WTC11 (cell line): ENCODE measurements at regions not wholly inside any gene's neighbourhood (a gene's known extent, or its start where the extent isn't known, plus 50 kb on each side); places are given as distances from the start of the nearest gene placed in this dataset.

Experiments used
- ATAC-seq: fragments of 200-7000 bp; cut with Tn5 transposase; 2 replicates; pipeline ENCODE4 v1.10.0; 2021; ENCODE audit warnings: mild to moderate bottlenecking, moderate library complexity
- CTCF ChIA-PET: fragments of 300-600 bp; sonication (Branson Sonifier 250); formaldehyde crosslinking; loops from one replicate; lab custom pipeline; 2021; ENCODE audit warnings: antibody characterized with exemption; lab: Charles Lee
- POLR2A ChIA-PET: fragments of 350-600 bp; sonication (Branson Sonifier 250); formaldehyde crosslinking; loops from one replicate; lab custom pipeline; 2021; ENCODE audit warnings: antibody characterized with exemption; lab: Charles Lee
- DNase-seq: peaks from one replicate; pipeline ENCODE4 v3.0.0; 2021; ENCODE audit warnings: low spot score
- H3K27ac Mint-ChIP-seq: 2 replicates; pipeline ENCODE4 v1.8.0; 2021; ENCODE audit warnings: mixed read lengths
- H3K27me3 Mint-ChIP-seq: 2 replicates; pipeline ENCODE4 v1.8.0; 2021; ENCODE audit warnings: low read depth, mild to moderate bottlenecking, moderate library complexity, mixed read lengths
- H3K36me3 Mint-ChIP-seq: 2 replicates; pipeline ENCODE4 v1.8.0; 2021; ENCODE audit warnings: mixed read lengths
- H3K4me1 Mint-ChIP-seq: 2 replicates; pipeline ENCODE4 v1.8.0; 2022; ENCODE audit warnings: mixed read lengths
- H3K4me3 Mint-ChIP-seq: 2 replicates; pipeline ENCODE4 v1.8.0; 2021; ENCODE audit warnings: mild to moderate bottlenecking, moderate library complexity, mixed read lengths
- H3K9me3 Mint-ChIP-seq: 2 replicates; pipeline ENCODE4 v1.8.0; 2021; ENCODE audit warnings: mixed read lengths
- CREM ChIP-seq: sonication (generic); formaldehyde crosslinking; IDR thresholded peaks from 2 replicates; pipeline ENCODE4 v1.8.1; 2022; ENCODE audit warnings: mild to moderate bottlenecking, missing genetic modification reagents, moderate library complexity
- GTF2I ChIP-seq: fragments of 250-450 bp; sonication (Bioruptor Pico); conservative IDR thresholded peaks from 2 replicates; pipeline ENCODE4 v1.4.0; 2021; ENCODE audit warnings: mild to moderate bottlenecking
- JAZF1 ChIP-seq: fragments of 250-450 bp; sonication (Bioruptor Pico); IDR thresholded peaks from 2 replicates; pipeline ENCODE4 v1.9.0; 2021; ENCODE audit warnings: moderate library complexity, mild to moderate bottlenecking, inconsistent platforms
- NFATC4 ChIP-seq: fragments of 250-450 bp; sonication (Bioruptor Pico); IDR thresholded peaks from 2 replicates; pipeline ENCODE4 v1.9.0; 2021; ENCODE audit warnings: mild to moderate bottlenecking
- NFYB ChIP-seq: sonication (generic); formaldehyde crosslinking; conservative IDR thresholded peaks from 2 replicates; pipeline ENCODE4 v1.8.0; 2022; ENCODE audit warnings: low read depth, missing genetic modification reagents
- RELA ChIP-seq: sonication (generic); formaldehyde crosslinking; IDR thresholded peaks from 2 replicates; pipeline ENCODE4 v1.8.1; 2022; ENCODE audit warnings: missing genetic modification reagents, mild to moderate bottlenecking, borderline replicate concordance
- SOX15 ChIP-seq: fragments of 250-450 bp; sonication (Bioruptor Pico); IDR thresholded peaks from 2 replicates; pipeline ENCODE4 v1.9.0; 2021; ENCODE audit warnings: mild to moderate bottlenecking
- ZNF138 ChIP-seq: sonication (generic); formaldehyde crosslinking; conservative IDR thresholded peaks from 2 replicates; pipeline ENCODE4 v1.8.1; 2022; ENCODE audit warnings: mild to moderate bottlenecking, moderate library complexity, missing genetic modification reagents
- ZNF317 ChIP-seq: sonication (generic); formaldehyde crosslinking; IDR thresholded peaks from 2 replicates; pipeline ENCODE4 v1.8.1; 2023; ENCODE audit warnings: low read depth, mild to moderate bottlenecking, moderate library complexity, missing genetic modification reagents, borderline replicate concordance
- ZNF671 ChIP-seq: fragments of 250-450 bp; sonication (Bioruptor Pico); IDR thresholded peaks from 2 replicates; pipeline ENCODE4 v1.8.0; 2021; ENCODE audit warnings: mild to moderate bottlenecking
- TF ChIP-seq, protein P1 (sequence below): sonication (generic); formaldehyde crosslinking; IDR thresholded peaks from 2 replicates; pipeline ENCODE4 v1.8.0; 2022; ENCODE audit warnings: missing genetic modification reagents
- TF ChIP-seq, protein P2 (sequence below): sonication (generic); formaldehyde crosslinking; IDR thresholded peaks from 2 replicates; pipeline ENCODE4 v1.8.0; 2023; ENCODE audit warnings: mild to moderate bottlenecking, missing genetic modification reagents
- TF ChIP-seq, protein P3 (sequence below): sonication (generic); formaldehyde crosslinking; IDR thresholded peaks from 2 replicates; pipeline ENCODE4 v1.8.1; 2022; ENCODE audit warnings: low read depth, mild to moderate bottlenecking, moderate library complexity, missing genetic modification reagents, borderline replicate concordance
- TF ChIP-seq, protein P4 (sequence below): fragments of 250-450 bp; sonication (Bioruptor Pico); IDR thresholded peaks from 2 replicates; pipeline ENCODE4 v1.9.0; 2021; ENCODE audit warnings: mild to moderate bottlenecking, borderline replicate concordance
- TF ChIP-seq, protein P5 (sequence below): fragments of 200-600 bp; IDR thresholded peaks from 2 replicates; pipeline ENCODE4 v1.8.0; 2022; ENCODE audit warnings: antibody characterized with exemption

DNA sequence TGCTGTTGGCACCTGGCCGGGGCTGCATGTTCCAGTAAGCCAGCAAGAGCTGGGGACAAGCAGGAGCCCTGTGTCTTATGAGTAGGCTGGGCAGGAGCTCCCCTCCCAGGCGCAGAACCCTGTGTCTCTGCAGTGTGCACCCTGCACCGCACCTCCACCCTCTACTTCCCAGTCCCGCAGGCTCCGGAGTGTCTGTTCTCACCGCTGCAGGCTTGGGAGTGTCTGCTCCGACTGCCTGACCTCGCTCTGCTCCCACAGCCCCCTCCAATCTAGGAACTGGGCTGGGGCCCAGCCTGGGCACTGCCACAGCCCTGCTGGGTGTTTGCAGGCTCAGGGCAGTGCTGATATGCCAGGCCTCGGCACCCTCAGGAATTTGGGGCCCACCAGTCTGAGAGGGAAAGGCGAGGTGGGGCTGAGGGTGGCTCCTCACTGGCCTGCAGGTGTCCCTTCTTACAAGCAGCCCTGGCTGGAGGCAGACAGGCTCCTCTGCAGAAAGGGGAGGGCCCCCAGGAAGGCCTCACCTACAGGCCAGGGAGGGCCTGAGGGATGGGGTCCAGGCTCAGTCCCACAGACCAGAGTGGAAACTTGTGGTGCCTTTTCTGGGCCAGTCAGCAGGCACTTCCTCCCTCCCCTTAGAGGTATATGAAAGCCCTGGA is 871.6 kb upstream of the GJE1 start:
- H3K9me3 Mint-ChIP-seq: peaks cover 4% of the 10 kb centered on the region; the same call in 1 of the 2 replicates
- DNase-seq (no peak), ATAC-seq (peak; percentile 46)
- TF ChIP-seq, protein P1, sequence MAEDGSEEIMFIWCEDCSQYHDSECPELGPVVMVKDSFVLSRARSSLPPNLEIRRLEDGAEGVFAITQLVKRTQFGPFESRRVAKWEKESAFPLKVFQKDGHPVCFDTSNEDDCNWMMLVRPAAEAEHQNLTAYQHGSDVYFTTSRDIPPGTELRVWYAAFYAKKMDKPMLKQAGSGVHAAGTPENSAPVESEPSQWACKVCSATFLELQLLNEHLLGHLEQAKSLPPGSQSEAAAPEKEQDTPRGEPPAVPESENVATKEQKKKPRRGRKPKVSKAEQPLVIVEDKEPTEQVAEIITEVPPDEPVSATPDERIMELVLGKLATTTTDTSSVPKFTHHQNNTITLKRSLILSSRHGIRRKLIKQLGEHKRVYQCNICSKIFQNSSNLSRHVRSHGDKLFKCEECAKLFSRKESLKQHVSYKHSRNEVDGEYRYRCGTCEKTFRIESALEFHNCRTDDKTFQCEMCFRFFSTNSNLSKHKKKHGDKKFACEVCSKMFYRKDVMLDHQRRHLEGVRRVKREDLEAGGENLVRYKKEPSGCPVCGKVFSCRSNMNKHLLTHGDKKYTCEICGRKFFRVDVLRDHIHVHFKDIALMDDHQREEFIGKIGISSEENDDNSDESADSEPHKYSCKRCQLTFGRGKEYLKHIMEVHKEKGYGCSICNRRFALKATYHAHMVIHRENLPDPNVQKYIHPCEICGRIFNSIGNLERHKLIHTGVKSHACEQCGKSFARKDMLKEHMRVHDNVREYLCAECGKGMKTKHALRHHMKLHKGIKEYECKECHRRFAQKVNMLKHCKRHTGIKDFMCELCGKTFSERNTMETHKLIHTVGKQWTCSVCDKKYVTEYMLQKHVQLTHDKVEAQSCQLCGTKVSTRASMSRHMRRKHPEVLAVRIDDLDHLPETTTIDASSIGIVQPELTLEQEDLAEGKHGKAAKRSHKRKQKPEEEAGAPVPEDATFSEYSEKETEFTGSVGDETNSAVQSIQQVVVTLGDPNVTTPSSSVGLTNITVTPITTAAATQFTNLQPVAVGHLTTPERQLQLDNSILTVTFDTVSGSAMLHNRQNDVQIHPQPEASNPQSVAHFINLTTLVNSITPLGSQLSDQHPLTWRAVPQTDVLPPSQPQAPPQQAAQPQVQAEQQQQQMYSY: no peak
- TF ChIP-seq CREM (no peak), GTF2I (CRISPR knock-in tag) (no peak), ZNF671 (CRISPR knock-in tag) (no peak), SOX15 (no peak), JAZF1 (CRISPR knock-in tag) (no peak), ZNF138 (CRISPR knock-in tag) (no peak), NFYB (CRISPR knock-in tag) (no peak), ZNF317 (CRISPR knock-in tag) (no peak), NFATC4 (CRISPR knock-in tag) (no peak), RELA (CRISPR knock-in tag) (no peak)
- TF ChIP-seq, protein P2, sequence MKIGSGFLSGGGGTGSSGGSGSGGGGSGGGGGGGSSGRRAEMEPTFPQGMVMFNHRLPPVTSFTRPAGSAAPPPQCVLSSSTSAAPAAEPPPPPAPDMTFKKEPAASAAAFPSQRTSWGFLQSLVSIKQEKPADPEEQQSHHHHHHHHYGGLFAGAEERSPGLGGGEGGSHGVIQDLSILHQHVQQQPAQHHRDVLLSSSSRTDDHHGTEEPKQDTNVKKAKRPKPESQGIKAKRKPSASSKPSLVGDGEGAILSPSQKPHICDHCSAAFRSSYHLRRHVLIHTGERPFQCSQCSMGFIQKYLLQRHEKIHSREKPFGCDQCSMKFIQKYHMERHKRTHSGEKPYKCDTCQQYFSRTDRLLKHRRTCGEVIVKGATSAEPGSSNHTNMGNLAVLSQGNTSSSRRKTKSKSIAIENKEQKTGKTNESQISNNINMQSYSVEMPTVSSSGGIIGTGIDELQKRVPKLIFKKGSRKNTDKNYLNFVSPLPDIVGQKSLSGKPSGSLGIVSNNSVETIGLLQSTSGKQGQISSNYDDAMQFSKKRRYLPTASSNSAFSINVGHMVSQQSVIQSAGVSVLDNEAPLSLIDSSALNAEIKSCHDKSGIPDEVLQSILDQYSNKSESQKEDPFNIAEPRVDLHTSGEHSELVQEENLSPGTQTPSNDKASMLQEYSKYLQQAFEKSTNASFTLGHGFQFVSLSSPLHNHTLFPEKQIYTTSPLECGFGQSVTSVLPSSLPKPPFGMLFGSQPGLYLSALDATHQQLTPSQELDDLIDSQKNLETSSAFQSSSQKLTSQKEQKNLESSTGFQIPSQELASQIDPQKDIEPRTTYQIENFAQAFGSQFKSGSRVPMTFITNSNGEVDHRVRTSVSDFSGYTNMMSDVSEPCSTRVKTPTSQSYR (CRISPR knock-in tag): no peak
- TF ChIP-seq, protein P3, sequence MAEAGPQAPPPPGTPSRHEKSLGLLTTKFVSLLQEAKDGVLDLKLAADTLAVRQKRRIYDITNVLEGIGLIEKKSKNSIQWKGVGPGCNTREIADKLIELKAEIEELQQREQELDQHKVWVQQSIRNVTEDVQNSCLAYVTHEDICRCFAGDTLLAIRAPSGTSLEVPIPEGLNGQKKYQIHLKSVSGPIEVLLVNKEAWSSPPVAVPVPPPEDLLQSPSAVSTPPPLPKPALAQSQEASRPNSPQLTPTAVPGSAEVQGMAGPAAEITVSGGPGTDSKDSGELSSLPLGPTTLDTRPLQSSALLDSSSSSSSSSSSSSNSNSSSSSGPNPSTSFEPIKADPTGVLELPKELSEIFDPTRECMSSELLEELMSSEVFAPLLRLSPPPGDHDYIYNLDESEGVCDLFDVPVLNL: no peak
- TF ChIP-seq, protein P4, sequence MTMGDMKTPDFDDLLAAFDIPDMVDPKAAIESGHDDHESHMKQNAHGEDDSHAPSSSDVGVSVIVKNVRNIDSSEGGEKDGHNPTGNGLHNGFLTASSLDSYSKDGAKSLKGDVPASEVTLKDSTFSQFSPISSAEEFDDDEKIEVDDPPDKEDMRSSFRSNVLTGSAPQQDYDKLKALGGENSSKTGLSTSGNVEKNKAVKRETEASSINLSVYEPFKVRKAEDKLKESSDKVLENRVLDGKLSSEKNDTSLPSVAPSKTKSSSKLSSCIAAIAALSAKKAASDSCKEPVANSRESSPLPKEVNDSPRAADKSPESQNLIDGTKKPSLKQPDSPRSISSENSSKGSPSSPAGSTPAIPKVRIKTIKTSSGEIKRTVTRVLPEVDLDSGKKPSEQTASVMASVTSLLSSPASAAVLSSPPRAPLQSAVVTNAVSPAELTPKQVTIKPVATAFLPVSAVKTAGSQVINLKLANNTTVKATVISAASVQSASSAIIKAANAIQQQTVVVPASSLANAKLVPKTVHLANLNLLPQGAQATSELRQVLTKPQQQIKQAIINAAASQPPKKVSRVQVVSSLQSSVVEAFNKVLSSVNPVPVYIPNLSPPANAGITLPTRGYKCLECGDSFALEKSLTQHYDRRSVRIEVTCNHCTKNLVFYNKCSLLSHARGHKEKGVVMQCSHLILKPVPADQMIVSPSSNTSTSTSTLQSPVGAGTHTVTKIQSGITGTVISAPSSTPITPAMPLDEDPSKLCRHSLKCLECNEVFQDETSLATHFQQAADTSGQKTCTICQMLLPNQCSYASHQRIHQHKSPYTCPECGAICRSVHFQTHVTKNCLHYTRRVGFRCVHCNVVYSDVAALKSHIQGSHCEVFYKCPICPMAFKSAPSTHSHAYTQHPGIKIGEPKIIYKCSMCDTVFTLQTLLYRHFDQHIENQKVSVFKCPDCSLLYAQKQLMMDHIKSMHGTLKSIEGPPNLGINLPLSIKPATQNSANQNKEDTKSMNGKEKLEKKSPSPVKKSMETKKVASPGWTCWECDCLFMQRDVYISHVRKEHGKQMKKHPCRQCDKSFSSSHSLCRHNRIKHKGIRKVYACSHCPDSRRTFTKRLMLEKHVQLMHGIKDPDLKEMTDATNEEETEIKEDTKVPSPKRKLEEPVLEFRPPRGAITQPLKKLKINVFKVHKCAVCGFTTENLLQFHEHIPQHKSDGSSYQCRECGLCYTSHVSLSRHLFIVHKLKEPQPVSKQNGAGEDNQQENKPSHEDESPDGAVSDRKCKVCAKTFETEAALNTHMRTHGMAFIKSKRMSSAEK (CRISPR knock-in tag): no peak
- TF ChIP-seq, protein P5, sequence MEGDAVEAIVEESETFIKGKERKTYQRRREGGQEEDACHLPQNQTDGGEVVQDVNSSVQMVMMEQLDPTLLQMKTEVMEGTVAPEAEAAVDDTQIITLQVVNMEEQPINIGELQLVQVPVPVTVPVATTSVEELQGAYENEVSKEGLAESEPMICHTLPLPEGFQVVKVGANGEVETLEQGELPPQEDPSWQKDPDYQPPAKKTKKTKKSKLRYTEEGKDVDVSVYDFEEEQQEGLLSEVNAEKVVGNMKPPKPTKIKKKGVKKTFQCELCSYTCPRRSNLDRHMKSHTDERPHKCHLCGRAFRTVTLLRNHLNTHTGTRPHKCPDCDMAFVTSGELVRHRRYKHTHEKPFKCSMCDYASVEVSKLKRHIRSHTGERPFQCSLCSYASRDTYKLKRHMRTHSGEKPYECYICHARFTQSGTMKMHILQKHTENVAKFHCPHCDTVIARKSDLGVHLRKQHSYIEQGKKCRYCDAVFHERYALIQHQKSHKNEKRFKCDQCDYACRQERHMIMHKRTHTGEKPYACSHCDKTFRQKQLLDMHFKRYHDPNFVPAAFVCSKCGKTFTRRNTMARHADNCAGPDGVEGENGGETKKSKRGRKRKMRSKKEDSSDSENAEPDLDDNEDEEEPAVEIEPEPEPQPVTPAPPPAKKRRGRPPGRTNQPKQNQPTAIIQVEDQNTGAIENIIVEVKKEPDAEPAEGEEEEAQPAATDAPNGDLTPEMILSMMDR: no peak
- TF ChIP-seq, all 79 proteins: peak for 0
- Mint-ChIP-seq H3K27ac (no peak overlapping the region), H3K4me1 (peaks cover 24% of the 10 kb centered on the region), H3K36me3 (no peaks in the 10 kb centered on the region), H3K4me3 (no peak overlapping the region), H3K27me3 (no peaks in the 10 kb centered on the region)
- POLR2A ChIA-PET: no interaction called here
- CTCF ChIA-PET: no interaction called here
